HG03457 (cell line): ENCODE measurements at regions not wholly inside any gene's neighbourhood (a gene's known extent, or its start where the extent isn't known, plus 50 kb on each side); places are given as distances from the start of the nearest gene placed in this dataset.
"Not testable (repeated sequence)": the region's sequence is repeated elsewhere in the genome, so short reads cannot be mapped to it uniquely, and the experiment has no call there.

Source experiments
- ATAC-seq: cut with Tn5 transposase; IDR thresholded peaks from one replicate; pipeline ENCODE4 v1.9.1; 2021; ENCODE audit warnings: moderate number of reproducible peaks; ENCODE audit not compliant: unreplicated experiment

DNA sequence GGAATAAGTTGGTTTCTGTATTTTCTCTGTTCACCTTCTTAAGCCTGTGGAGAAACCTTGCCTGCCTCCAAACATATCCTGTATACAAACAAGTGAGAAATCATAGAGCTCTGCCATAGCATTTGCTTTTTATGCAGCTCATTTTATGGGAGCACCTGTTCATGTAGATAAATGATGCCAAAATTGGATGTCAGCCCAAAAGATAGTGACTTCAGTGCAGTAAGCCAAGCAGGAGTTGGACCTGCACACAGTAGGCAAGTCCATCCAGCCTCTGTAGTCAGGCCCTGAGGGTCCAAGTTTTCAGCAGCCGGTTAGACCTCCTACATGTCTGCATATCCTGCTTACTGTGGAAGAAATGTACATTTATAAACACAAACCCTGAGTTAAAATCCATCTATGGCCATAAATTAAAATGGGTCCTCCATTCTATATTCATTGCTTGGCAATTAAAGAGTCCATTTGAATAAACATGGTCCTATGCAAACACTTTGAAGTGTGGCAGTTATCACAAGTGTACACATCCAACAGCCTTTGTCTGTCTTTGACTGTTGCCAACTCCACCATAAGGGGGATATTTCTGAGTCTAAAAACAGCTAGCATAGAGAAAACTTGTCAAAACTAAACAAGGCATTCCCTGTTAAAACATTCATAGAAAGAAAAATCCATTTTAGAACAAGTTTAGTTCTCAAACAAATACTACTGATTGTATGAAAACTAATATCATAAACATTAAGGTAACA lies 847.8 kb downstream of the RPS29 start:
- ATAC-seq = no peak

DNA sequence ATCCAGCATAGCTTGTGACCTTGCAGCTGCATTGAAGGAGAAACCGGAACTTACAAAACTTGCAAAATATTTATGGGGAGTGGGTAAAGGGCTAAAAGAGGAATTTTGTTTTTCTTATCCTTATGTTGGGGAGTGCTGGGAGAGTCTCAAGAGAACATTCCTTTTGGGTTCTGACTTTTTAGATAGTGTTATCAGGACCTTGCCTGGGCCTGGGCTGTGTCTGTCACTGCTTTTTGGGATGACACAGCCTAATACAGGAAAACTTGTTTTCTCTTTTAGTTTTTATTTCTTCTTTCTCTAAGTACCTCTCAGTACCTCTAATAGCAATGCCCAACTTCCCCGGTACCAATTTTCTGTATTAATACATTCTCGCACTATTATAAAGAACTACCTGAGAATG lies 850.6 kb downstream of the RPS29 start:
- ATAC-seq = no peak

DNA sequence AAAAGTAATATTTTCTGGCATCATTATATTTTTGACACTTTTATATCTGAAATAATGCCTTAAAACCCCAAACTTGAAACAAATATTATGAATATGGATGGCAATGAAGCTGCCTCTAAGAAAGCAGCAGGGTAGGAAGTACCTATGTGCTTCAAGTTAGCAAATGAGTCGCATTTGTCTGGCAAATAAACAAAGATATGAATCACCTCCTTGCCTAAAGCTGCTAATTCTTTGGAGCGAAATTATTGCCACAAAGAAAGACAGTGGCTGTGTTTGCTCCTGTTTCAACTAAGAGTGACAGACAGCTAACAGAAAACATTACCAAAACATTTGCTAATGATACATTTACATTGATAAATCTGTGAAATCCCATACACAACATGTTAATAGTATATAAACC lies 854.9 kb downstream of the RPS29 start:
- no peak for ATAC-seq

DNA sequence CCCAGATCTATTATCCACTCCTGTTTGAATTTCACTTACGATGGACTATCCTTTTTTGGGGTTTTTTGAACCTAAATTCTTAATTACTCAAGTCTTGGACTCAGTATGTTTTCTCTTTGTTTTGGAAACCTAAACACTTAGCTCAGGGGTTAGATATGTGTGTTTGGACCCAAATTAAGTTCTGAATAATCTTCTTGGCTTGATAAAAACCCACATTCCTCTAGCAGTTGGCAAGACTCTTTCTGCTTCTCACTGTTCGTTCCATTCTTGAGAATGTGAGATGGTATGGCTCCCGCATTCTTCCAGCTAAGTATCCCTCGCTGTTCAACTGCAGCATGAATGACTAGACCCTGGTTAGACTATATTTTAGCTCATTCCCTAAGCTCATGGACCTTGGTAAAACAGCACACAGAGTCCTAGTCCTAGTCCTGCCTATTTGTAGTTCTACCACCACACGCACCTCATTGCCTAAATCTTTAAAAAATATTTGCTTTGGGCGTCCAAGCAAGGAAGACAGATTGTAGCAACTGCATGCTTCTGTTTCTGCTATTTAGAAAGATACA lies 860.0 kb downstream of the RPS29 start:
- no peak for ATAC-seq

DNA sequence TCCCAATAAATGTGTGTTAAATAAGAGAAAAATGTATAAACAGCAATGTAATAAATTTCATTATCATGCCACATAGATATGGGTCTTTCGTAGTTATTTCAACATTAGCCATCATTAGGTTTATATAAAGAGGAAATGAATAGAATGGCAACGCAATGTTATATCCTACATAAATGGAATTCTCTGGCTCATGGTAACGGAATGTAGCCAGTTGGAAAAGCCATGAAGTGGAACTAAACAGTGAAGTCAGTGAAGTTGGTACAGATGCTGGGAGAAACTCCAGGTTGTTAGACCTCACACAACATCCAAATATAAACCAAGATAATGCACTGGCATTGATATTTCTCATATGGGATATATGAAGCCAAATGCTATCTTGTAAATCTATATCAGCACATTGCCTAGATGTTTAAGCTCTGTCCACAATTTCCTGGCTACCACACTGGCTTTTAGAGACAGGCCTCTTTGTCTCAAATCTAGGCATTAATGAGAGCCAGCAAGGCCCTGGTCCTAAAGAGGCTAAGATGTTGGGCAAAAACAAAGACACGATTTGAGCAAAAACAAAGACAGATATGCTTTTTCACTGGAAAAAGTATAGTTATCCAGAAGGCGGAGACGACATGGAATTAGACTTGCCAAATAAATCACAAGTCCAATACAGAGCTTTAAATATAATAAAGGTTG lies 861.0 kb downstream of the RPS29 start:
- no peak for ATAC-seq

DNA sequence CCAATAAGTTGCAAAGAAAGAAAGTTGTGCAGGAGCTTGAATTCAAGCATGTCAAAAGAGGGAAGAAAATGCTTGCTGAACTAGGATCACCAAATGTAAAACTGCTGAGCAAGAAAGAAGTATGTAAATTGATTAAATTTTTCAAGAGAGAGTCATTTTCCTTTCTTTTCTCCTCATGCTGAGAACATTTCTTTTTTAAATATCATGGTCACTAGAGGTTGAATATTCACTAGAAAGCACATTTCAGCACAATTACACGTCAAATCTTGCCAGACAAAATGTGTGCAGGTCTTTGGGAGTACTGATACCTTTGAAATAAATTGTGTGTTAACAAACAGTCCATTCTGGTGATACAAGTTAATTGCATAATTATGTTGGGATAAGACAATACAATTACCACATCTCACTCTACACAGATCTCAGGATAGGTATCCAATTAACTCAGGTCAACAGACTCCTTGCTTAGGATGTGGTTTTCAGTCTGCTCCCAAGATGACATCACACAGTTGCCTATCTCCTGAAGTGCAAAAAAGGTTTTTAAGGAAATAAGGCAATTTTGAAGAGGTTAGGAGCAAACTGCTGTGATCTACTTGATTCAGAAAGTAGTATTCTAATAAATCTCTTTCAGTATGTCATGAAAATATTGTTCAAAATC lies 862.2 kb downstream of the RPS29 start:
- ATAC-seq = no peak

DNA sequence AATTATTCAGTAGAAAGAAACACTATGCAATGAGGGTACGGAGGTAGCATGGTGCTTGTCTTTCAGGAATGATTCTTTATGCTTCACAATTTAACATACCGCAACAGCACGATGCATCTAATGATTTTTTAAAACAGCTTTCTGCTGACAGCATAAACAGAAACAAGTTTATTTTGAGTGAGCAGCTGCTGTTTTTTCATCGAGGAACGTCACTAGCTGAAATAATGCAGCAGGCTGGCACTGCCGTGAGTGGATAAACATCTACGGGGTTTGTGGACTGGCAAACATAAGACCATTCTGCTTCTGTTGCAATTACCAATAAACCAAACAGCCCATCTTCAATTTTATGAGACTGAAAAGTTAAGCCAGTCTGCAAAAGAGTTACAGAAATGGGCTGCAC lies 871.8 kb downstream of the RPS29 start:
- ATAC-seq = no peak

DNA sequence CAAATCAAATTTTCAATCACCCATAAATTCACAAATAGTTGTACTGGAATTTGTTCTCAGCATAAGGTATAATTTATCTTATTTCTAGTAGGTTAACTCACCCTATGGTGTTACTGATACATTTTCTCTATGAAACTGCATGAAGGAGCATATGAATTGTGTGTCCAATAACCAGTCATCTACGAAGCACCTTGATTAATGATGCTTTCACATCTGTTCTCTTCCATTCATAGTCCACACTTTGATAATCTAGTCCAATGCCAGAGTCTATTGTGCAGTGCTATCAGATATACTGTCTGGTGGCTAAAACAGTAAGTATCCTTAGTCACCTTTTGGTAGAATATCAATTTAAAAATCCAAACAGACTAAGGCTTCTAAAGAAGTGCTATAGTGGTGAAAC lies 876.0 kb downstream of the RPS29 start:
- no peak for ATAC-seq

DNA sequence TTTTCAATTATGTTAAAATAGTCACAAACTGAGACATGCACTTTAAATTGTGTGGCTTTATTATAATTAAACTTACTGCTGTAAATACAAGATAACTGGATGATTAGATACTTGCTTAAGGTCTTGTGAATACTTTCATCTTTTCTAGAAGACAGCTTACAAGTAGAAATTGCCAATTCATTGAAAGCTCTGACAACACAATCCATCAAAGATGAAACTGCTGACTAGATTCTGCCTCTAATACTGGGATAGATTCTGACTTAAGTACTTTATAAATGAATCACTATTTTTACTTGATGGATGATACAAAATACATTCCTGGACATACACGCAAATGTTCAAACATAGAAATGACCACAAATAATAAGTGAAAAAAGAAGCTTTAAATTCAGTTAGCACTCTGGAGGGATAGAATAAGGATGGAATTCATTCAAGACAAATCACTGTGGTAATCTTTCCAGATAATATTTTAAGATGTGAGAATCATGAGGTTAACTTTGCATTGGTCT lies 876.8 kb downstream of the RPS29 start:
- ATAC-seq = no peak

DNA sequence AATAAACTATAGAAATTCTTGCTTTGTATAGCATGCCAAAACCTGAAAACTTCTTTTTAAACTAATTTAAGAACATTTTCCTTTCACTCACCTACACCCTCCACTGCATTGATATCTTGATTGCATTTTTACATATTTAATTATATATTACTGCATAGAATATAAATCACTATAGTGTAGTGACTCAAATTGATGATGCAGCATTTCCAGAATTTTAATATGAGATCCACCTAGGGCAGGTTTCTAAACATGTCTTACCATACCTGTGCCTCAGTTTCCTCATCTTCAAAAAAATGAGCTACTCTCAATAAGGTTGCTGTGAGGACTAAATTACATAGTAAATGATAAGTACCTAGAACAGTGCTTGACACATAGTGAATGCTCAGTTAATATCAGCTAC lies 881.5 kb downstream of the RPS29 start:
- no peak for ATAC-seq

DNA sequence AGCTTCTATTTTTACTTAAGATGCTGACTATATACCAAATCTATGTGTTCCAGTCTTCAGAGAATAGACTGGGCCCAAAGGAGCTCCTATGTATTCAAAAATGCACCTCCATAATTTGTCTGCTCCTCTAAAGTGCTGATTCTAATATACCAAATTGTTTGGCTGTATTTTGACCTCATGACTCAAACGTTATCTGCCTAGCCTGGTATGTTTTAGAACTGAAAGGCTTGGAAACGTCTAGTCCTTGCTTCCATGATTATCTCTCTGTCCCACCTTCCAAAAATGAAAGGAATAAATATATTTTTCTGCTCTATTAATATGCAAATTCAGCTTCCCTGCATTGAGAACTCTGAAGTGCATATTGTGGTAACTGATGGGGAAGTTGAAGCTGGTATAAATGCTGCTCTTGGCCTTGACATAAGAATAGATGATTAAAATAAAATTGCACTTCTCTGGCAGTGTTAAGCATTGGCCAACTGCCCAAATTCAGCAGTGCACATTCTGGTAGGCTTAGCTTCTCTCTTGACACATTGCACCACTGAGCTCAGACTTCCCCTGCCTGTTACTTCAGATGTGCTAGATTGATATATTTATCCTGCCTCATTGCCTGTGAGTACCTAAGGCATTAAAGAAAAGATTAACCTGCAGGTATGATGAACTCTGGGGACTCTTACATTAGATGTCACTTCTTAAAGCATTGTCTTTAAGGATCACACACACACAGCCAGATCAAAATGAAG lies 882.3 kb downstream of the RPS29 start:
- ATAC-seq = no peak

DNA sequence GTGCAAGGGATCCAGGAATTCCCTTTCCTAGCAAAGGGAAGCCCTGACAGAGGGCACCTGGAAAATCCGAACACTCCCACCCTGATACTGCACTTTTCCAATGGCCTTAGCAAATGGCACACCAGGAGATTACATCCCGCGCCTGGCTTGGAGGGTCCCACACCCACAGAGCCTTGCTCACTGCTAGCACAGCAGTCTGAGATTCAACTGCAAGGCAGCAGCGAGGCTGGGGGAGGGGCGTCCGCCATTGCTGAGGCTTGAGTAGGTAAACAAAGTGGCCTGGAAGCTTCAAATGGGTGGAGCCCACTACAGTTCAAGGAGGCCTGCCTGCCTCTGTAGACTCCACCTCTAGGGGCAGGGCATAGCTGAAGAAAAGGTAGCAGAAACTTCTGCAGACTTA lies 888.8 kb downstream of the RPS29 start:
- ATAC-seq = not testable (repeated sequence)

DNA sequence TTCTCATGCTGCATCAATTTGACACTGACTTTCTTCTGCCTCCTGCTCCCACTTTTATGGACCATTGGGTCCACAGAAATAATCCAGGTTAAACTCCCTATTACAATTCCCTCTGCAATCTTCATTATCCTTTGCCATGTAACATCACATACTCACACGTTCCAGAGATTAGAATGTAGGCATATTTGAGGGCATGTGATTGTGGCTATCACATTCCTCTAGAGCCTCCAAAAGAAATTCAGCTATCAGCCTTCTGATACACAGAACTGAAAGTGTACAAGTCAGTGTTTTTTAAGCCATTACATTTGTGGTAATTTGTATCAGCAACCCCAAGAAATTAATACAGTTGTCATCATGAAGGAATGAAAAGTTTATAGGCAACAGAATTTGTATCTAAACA lies 892.4 kb downstream of the RPS29 start:
- ATAC-seq = no peak

DNA sequence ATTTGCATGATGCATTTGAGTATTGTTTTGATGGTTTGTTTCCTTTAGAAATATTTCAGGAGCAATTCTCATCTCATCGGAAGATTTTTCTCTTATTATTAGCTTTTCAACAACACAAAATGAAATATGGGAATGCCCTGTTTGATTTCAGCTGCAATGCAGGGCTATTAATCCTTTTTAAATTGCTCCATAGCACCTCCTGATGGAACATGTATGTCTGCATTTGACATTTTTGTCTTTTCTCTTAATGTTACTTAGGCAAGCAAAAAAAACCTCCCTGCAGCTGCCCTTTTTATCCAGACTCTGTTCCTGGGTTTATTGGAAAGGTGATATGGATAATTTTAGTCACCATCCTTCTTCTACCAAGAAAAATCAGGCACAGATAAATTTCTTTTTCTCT lies 895.8 kb downstream of the RPS29 start:
- no peak for ATAC-seq

DNA sequence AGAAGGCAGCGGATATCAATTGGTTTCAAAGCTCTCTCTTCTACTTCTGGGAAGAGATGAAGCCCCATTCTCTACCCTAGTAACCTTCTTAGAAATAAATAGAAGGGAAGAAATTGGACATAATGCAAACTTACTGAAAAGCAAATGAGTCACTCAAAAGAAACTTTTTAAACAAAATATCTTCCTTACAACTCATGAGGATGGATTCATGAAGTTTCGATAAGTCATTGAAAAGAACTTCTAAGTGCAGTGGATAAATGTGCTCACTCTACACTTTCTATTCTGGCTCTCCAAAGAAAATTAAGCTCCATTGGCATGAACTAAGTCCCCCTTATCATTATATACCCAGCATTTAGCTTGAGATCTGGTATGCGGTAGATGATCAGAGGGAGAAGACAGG lies 899.5 kb downstream of the RPS29 start:
- ATAC-seq = no peak

DNA sequence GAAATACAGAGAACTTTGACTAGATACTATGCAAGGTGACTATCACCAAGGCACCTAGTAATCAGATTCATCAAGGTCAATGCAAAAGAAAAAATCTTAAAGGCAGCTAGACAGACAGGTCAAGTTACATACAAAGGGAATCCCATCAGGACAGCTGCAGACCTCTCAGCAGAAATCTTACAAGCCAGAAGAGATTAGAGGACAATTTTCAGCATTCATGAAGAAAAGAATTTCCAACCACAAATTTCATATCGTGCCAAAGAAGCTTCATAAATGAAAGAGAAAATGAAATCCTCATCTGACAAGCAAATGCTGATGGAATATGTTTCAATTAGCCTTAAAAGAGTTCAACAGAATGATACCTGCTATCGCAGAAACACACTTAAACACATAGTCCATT lies 913.7 kb downstream of the RPS29 start:
- no peak for ATAC-seq

DNA sequence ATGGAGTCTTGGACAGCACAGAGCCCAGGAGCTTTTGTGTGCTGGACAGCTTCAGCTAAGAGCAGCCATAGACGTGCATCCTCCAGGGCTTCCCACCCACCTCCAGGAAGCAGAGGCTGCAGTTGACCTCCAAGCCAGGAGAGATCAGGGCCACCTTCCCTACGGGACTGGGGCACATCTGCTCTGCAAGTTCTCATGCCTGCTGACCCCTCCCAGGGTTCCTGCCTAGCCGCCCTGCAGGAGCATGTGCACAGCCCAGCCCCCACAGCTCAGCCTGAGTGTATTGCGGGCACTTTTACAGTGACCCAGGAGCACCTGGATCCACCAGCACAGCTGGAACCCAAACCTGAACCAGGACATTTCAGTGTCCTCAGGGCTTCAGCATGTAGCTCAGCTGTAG lies 915.2 kb downstream of the RPS29 start:
- ATAC-seq = no peak

DNA sequence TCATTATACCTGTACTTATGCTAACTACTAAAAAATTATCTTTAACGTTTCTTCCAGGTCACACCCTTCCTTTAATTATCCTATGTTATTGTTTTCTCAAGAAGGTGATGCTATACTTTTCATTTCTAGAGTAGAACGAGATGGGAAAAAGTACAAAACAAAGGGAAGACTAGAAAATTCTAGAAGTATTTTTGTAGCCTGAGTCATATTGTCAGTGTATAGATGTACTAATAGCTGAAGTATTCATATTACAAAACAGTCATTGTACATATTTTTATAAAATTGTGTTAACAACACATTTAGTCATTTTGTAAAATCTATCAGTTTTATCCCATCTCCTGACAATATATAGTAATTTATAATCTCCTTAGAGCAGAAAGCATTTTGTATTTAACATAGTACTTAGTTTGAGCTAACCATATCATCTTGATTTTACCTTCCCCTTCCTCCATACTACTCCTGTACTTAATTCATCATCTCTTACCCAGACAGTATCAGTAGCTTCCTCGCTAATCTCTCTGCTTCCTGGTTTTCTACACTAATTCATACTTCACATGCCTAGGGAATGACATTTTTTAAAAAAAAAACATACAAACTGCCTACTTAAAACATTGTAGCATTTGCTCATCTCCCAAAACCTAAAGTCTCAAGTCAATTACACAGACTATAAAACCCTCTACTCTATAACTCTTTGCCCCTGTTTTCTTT lies 920.9 kb downstream of the RPS29 start:
- ATAC-seq = no peak

DNA sequence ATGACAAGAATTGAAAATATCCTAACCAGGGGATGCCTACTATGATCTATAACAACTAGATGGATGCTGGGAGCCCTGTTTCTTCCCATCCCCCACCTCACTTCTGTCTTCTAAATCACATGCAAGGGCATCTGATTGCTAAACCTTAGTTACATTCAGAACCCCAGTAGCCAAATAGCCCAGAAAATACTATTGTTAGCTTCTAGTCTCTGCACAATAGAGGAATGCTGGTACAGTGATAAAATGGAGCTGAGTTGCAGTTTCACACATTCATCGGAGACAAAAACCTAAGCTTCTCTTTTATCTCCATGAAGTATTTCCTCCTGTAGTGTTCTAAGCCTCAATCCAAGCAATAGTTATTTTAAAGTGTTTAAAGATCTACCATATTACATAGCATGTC lies 942.9 kb downstream of the RPS29 start:
- no peak for ATAC-seq

DNA sequence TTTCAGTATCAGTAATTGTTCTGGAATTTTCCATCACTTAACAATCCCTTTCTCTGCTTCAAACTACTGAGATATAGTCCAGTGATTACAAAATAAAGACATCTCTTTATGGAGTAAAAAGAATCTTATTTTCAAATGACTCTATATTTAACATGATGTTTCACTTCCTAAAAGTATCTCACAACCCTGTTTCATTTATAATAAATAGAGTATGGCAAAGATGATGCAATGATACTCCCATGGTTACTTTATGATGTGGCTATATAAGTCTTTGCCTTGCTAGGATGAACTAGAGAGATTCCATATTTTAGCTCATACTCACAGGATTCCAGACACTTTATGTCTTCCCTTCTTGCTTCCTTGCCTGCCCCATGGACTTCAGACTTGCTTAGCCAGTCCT lies 953.5 kb upstream of the MDGA2 start:
- ATAC-seq = no peak
